ENCODE measurements at regions not wholly inside any gene's neighbourhood (a gene's known extent, or its start where the extent isn't known, plus 50 kb on each side); places are given as distances from the start of the nearest gene placed in this dataset.

GRCh38 chr3:117306299-117306698, 596.7 kb downstream of the TUSC7 start:
- H2BK15ac ChIP-seq (ENCODE audit: low read length): no peak overlapping the region
- no peak overlapping the region for H4K8ac ChIP-seq (ENCODE audit: extremely low read depth, insufficient read depth, low read length)
- H4K20me1 ChIP-seq (replicated peaks in 1 of 2; ENCODE audit: control insufficient read depth in 1 of 2, insufficient read depth in 2 of 2, low read length in 2 of 2): no peaks in the 10 kb centered on the region
- H3K79me2 ChIP-seq (ENCODE audit: control insufficient read depth in 1 of 2, insufficient read depth in 2 of 2, low read length in 2 of 2): no peaks in the 10 kb centered on the region
- no peak overlapping the region for H3K14ac ChIP-seq (ENCODE audit: insufficient read length)
- H3K4me2 ChIP-seq (ENCODE audit: insufficient read depth in 1 of 2, low read depth in 2 of 2, low read length in 2 of 2): no peak overlapping the region
- no peaks in the 10 kb centered on the region for H3K9me3 ChIP-seq (ENCODE audit: insufficient read depth in 2 of 2, low read depth in 1 of 2, low read length in 1 of 2)
- H2BK120ac ChIP-seq (replicated peaks; ENCODE audit: low read depth, low read length): no peak overlapping the region
- no peaks in the 10 kb centered on the region for H3K4me1 ChIP-seq (replicated peaks in 1 of 4; ENCODE audit: control insufficient read depth in 3 of 4, insufficient read depth in 4 of 4, low read length in 3 of 4)
- H4K5ac ChIP-seq (ENCODE audit: insufficient read length, low read depth, low read length): no peak overlapping the region
- no peaks in the 10 kb centered on the region for H3K23me2 ChIP-seq (ENCODE audit: low read depth, low read length)
- H3K4me3 ChIP-seq (ENCODE audit: extremely low read depth in 1 of 4, insufficient read depth in 2 of 4, low read depth in 3 of 4, low read length in 4 of 4): no peak overlapping the region
- no peaks in the 10 kb centered on the region for H3K79me1 ChIP-seq (ENCODE audit: low read depth, low read length)
- DNase-seq (ENCODE audit: low read depth in 1 of 2, low spot score in 2 of 2) (no peak), FAIRE-seq (no peak)
- H3K27me3 ChIP-seq (replicated peaks in 1 of 4; ENCODE audit: control insufficient read depth in 3 of 4, extremely low read depth in 1 of 4, insufficient read depth in 3 of 4, low read length in 3 of 4): no peaks in the 10 kb centered on the region
- no peak overlapping the region for H3K27ac ChIP-seq (ENCODE audit: low read depth, low read length)
- H2BK12ac ChIP-seq (ENCODE audit: low read depth, low read length): no peak overlapping the region
- H3K56ac ChIP-seq (replicated peaks; ENCODE audit: insufficient read length, low read depth, low read length): no peak overlapping the region
- H3K23ac ChIP-seq (ENCODE audit: insufficient read length): no peak overlapping the region
- no peak overlapping the region for H2BK5ac ChIP-seq (ENCODE audit: low read depth, low read length)
- H3K36me3 ChIP-seq (ENCODE audit: control insufficient read depth in 2 of 4, insufficient read depth in 4 of 4, low read length in 3 of 4): no peaks in the 10 kb centered on the region
- TF ChIP-seq JUN (IDR thresholded peaks at IDR 0.05; ENCODE audit: low read depth, low read length) (no peak), SUZ12 (IDR thresholded peaks at IDR 0.05; ENCODE audit: low read length) (no peak), POLR2A (IDR thresholded peaks at IDR 0.05; ENCODE audit: control extremely low read depth in 1 of 2, low read depth in 2 of 2, low read length in 2 of 2) (no peak), ATF3 (IDR thresholded peaks at IDR 0.05; ENCODE audit: insufficient read depth, low read depth, low read length) (no peak), KDM4A (IDR thresholded peaks at IDR 0.05; ENCODE audit: low read depth, low read length, severe bottlenecking) (no peak)
- CTCF ChIA-PET (ENCODE audit: partially characterized antibody): no interaction called here
- H3K18ac ChIP-seq (ENCODE audit: extremely low read depth, low read length): no peak overlapping the region
- no peak overlapping the region for H2AK5ac ChIP-seq (ENCODE audit: low read depth, low read length)
- WGBS, 2 experiments (ENCODE audit: extremely low coverage in 1 of 2, insufficient coverage in 1 of 2, insufficient read length in 1 of 2, insufficient replicate concordance in 2 of 2, low coverage in 1 of 2, low lambda C conversion rate in 2 of 2, missing lambda C conversion rate in 1 of 2): 90% methylated on average over 1 of the region's 1 CpG; no CpG with 5 or more reads in 1 of the 2 experiments
- no peak overlapping the region for H4K91ac ChIP-seq (replicated peaks; ENCODE audit: insufficient read length, low read length)
- POLR2A ChIA-PET (ENCODE audit: partially characterized antibody): no interaction called here
- H2AFZ ChIP-seq (ENCODE audit: low read length): no peak overlapping the region
- H2BK20ac ChIP-seq (ENCODE audit: low read length): no peak overlapping the region
- no peak overlapping the region for H3K4ac ChIP-seq (replicated peaks; ENCODE audit: insufficient read length, low read depth, low read length)
- no peak overlapping the region for H3K9ac ChIP-seq (replicated peaks in 1 of 4; ENCODE audit: extremely low read depth in 1 of 4, low read depth in 3 of 4, low read length in 3 of 4)
